Gastroesophageal sphincter (tissue), 4 donors: ENCODE measurements at regions not wholly inside any gene's neighbourhood (a gene's known extent, or its start where the extent isn't known, plus 50 kb on each side); places are given as distances from the start of the nearest gene placed in this dataset.

Experiments used
- ATAC-seq: fragments of 150-250 bp; one replicate; pipeline ENCODE4 v1.9.1; 2016; ENCODE audit warnings: mild to moderate bottlenecking, moderate library complexity
- H3K27ac ChIP-seq, 4 donors: fragments of 200-600 bp; sonication (generic) in 3 of 4; 1 replicate in 3 of 4; 2 replicates in 1 of 4; pipeline ENCODE4 v1.5.1; 2016 to 2019
- H3K27me3 ChIP-seq: fragments of 200-600 bp; sonication (generic); one replicate; pipeline ENCODE4 v1.5.1; 2019
- H3K36me3 ChIP-seq, 2 donors: fragments of 200-600 bp; sonication (generic); one replicate each; pipeline ENCODE4 v1.5.1; 2019; ENCODE audit warnings: control low read depth in 1 of 2
- H3K4me1 ChIP-seq, 3 donors: fragments of 200-600 bp; sonication (generic); 1 replicate in 2 of 3; 2 replicates in 1 of 3; pipeline ENCODE4 v1.5.1; 2016 to 2019; ENCODE audit warnings: control low read depth in 2 of 3
- H3K4me3 ChIP-seq, 2 donors: fragments of 200-600 bp; sonication (generic); one replicate each; pipeline ENCODE4 v1.5.1; 2019; ENCODE audit warnings: mild to moderate bottlenecking in 1 of 2, moderate library complexity in 1 of 2
- H3K9me3 ChIP-seq, 3 donors: fragments of 200-600 bp; sonication (generic); one replicate each; pipeline ENCODE4 v1.5.1; 2017 to 2019; ENCODE audit warnings: control low read depth in 2 of 3
- EP300 ChIP-seq: sonication (generic); formaldehyde crosslinking; IDR thresholded peaks from one replicate; pipeline ENCODE4 v1.6.1; 2017; ENCODE audit warnings: antibody characterized with exemption, mild to moderate bottlenecking
- POLR2A ChIP-seq, 2 donors: fragments of 450-650 bp; IDR thresholded peaks; one replicate each; pipeline ENCODE4 v1.6.1; 2017; ENCODE audit warnings: antibody characterized with exemption in 2 of 2, mild to moderate bottlenecking in 2 of 2, moderate library complexity in 1 of 2
- POLR2AphosphoS5 ChIP-seq: sonication (generic); formaldehyde crosslinking; IDR thresholded peaks from one replicate; pipeline ENCODE4 v1.6.1; 2017; ENCODE audit warnings: antibody characterized with exemption
- WGBS, 2 donors: methylation state at CpG; one replicate each; pipeline ENCODE4 v1.1.5; 2018; ENCODE audit warnings: low coverage in 1 of 2; 5-methylcytosine and 5-hydroxymethylcytosine counted together
- TF ChIP-seq, protein P1 (sequence below), 4 experiments: fragments of 200-600 bp in 2 of 4; fragments of 450-650 bp in 2 of 4; sonication (generic) in 1 of 4; IDR thresholded peaks; one replicate each; pipeline ENCODE4 v1.5.1; 2017 to 2019; ENCODE audit warnings: antibody characterized with exemption in 4 of 4, mild to moderate bottlenecking in 2 of 4, moderate library complexity in 2 of 4

DNA sequence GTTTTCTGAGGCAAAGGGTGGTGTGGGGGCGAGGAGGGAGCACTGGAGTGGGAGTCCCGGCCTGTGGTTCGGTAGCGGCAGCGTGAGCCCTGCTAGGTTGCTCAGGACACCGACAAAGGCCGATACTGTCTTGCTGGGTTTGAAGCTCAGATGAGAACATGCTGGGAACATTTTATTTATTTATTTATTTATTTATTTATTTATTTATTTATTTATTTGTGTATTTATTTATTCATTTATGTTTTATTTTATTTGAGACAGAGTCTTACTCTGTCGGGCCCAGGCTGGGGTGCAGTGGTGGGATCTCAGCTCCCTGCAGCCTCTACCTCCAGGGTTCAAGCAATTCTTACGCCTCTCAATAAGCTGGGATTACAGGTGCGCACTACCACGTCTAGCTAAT lies 117.9 kb upstream of the GSE1 start:
- Histone ChIP-seq H3K27me3 (no peaks in the 10 kb centered on the region), H3K4me1 (peaks cover 0 to 29% (median 15%) of the 10 kb centered on the region in 3 donors), H3K4me3 (no peak overlapping the region), H3K9me3 (no peaks in the 10 kb centered on the region), H3K27ac (no peak overlapping the region), H3K36me3 (no peaks in the 10 kb centered on the region)
- ATAC-seq = no peak
- 94 to 100% methylated on average over 3 to 11 of the region's 11 CpGs for WGBS, 2 donors
- TF ChIP-seq POLR2AphosphoS5 (no peak), EP300 (no peak), POLR2A (IDR thresholded peaks at IDR 0.05) (no peak)
- TF ChIP-seq, protein P1, sequence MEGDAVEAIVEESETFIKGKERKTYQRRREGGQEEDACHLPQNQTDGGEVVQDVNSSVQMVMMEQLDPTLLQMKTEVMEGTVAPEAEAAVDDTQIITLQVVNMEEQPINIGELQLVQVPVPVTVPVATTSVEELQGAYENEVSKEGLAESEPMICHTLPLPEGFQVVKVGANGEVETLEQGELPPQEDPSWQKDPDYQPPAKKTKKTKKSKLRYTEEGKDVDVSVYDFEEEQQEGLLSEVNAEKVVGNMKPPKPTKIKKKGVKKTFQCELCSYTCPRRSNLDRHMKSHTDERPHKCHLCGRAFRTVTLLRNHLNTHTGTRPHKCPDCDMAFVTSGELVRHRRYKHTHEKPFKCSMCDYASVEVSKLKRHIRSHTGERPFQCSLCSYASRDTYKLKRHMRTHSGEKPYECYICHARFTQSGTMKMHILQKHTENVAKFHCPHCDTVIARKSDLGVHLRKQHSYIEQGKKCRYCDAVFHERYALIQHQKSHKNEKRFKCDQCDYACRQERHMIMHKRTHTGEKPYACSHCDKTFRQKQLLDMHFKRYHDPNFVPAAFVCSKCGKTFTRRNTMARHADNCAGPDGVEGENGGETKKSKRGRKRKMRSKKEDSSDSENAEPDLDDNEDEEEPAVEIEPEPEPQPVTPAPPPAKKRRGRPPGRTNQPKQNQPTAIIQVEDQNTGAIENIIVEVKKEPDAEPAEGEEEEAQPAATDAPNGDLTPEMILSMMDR (IDR thresholded peaks at IDR 0.05) = no peak

DNA sequence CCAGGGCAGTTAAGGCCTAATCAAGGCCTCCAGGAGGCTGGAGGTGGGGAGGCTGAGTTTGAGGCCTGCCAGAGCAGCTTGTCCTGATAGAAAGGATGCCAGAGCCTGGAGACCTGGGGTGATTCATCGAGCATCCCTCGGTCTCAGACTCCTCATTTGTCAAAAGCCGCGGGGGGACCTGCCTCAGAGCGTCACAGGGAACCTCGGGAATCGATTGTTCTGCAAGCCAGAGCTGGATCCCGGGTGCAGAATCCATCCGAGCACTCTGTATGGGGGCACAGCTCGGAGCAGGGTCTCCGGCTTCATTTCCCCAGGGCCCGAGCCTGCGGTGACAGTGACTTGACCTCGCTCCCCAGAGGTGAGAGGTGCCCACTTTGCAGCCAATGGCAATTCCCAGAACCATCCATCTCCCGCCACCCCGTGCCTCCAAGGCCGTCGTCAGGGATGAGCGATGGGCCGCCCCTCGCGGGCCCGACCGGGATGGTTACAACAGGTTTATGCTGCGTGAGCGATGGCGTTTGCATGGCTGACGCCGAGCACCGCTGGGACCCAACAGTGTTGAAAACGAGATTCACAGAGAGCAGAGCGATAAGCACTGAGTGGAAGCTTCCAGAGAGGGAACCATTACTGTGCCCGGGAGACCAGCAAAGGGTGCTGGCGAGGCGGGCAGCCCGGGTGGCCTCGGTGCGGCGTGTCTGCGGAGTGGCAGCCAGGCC lies 117.1 kb upstream of the GSE1 start:
- no peak for ATAC-seq
- Histone ChIP-seq H3K27me3 (no peaks in the 10 kb centered on the region), H3K4me3 (no peak overlapping the region), H3K36me3 (no peaks in the 10 kb centered on the region), H3K4me1 (peaks cover 0 to 22% (median 15%) of the 10 kb centered on the region in 3 donors), H3K9me3 (no peaks in the 10 kb centered on the region), H3K27ac (no peak overlapping the region)
- TF ChIP-seq POLR2AphosphoS5 (no peak), POLR2A (IDR thresholded peaks at IDR 0.05) (no peak), EP300 (no peak)
- TF ChIP-seq, protein P1 (IDR thresholded peaks at IDR 0.05) = no peak
- 94 to 100% methylated on average over 3 to 13 of the region's 40 CpGs for WGBS, 2 donors

DNA sequence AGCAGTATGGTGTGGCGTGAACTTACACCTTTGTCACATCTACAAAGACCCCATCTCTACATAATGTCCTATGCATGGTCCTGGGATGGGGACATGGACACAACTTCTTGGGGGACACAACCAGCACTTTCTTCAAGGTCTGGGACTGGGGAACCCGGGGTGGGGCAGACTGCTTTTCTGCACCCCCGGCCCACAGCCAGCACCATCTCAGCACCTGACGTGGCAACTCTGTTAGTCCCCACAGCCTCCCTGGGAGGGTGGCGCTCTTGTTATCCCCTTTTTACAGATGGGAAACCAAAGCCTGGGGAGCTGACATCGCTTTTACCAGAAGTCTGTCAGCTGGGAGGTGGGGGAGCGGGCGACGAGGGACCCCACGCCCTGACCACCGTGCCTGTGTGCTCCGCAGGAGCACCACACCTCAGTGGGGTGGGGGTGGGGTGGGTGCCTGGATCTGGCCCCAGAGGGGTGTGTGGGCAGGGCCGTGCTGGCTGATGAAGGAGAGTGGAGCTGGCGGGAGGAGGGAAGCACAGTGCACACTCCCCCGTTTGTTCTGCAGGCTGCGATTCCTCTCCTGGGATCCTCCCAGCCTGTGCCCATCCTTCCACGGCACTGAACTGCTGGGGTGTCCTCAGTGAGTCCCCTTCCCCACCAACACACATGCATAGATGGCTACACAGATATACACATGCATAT lies 115.4 kb upstream of the GSE1 start:
- no peak for ATAC-seq
- Histone ChIP-seq H3K27me3 (no peaks in the 10 kb centered on the region), H3K27ac (no peak overlapping the region), H3K9me3 (no peaks in the 10 kb centered on the region), H3K4me1 (peaks cover 0 to 4% (median under 1%) of the 10 kb centered on the region in 3 donors), H3K4me3 (no peak overlapping the region), H3K36me3 (no peaks in the 10 kb centered on the region)
- TF ChIP-seq EP300 (no peak), POLR2A (IDR thresholded peaks at IDR 0.05) (no peak), POLR2AphosphoS5 (no peak)
- TF ChIP-seq, protein P1 (IDR thresholded peaks at IDR 0.05) = no peak
- 100% methylated on average over 1 to 3 of the region's 17 CpGs for WGBS, 2 donors

DNA sequence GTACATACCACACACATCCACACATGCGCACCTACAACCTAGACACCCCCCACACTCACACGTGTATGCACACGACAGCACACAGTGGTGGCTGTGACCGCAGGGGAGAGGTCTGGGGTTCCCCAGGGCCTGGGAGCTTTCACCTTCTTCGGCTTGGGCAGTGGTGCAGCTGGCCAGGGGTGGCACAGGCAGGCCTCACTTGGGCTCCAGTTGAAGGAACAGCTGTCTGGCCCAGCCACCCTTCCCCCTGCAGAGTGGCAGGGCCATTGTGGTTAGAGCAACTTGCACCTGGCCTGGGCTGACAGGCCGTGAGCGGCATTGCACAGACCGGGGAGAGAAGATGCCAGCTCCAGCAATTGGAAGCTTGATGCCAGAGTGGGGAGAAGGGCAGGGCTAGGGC lies 114.5 kb upstream of the GSE1 start:
- Histone ChIP-seq H3K9me3 (no peaks in the 10 kb centered on the region), H3K27ac (no peak overlapping the region), H3K36me3 (no peaks in the 10 kb centered on the region), H3K27me3 (no peaks in the 10 kb centered on the region), H3K4me3 (no peak overlapping the region), H3K4me1 (no peaks in the 10 kb centered on the region)
- WGBS, 2 donors = 69% methylated on average over 4 of the region's 8 CpGs; no CpG with 5 or more reads in 1 of the 2 donors
- TF ChIP-seq, protein P1 (IDR thresholded peaks at IDR 0.05) = no peak
- TF ChIP-seq EP300 (no peak), POLR2AphosphoS5 (no peak), POLR2A (IDR thresholded peaks at IDR 0.05) (no peak)
- no peak for ATAC-seq

DNA sequence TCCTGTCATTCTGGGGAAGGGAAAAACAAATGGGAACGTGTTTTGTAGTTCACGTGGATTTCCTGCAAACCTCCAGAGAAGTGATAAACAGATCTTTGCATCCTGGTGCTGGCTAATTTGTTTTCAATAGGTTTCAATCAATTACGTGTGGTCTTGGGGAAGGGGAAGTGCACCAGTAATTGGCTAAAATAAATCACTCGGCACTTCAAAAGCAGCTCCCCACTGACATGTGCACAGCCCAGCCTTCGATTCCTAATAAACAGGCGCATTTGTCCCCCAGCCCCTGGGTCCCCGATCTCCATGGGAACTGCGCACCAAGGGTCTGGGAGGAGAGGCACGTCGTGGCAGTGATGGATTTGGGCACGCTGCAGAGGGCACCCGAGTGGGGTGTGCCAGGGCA lies 112.9 kb upstream of the GSE1 start:
- no peak overlapping the region for H3K27ac ChIP-seq
- no peaks in the 10 kb centered on the region for H3K9me3 ChIP-seq
- ATAC-seq = no peak
- H3K4me3 ChIP-seq = no peak overlapping the region
- no peaks in the 10 kb centered on the region for H3K27me3 ChIP-seq
- 83 to 87% methylated on average over 2 to 6 of the region's 12 CpGs for WGBS, 2 donors
- no peaks in the 10 kb centered on the region for H3K36me3 ChIP-seq
- TF ChIP-seq POLR2AphosphoS5 (no peak), POLR2A (IDR thresholded peaks at IDR 0.05) (no peak), EP300 (no peak)
- TF ChIP-seq, protein P1 (IDR thresholded peaks at IDR 0.05) = no peak
- H3K4me1 ChIP-seq = no peaks in the 10 kb centered on the region
